Suppressor macrophage treated with lipopolysaccharide for 1 hour (primary cell): ENCODE measurements at regions not wholly inside any gene's neighbourhood (a gene's known extent, or its start where the extent isn't known, plus 50 kb on each side); places are given as distances from the start of the nearest gene placed in this dataset.
"Not testable (repeated sequence)": the region's sequence is repeated elsewhere in the genome, so short reads cannot be mapped to it uniquely, and the experiment has no call there.

Experiments used
- DNase-seq, 3 donors: peaks; one replicate each; pipeline ENCODE4 v3.0.0-alpha.2; 2020 to 2022

- DNase-seq = not testable (repeated sequence)
Observed at GRCh38 chrX:40951407-40951806, 133.8 kb upstream of the USP9X start.

GRCh38 chrX:40952855-40953254 lies 132.4 kb upstream of the USP9X start:
- DNase-seq = peak; percentile 43 to 78 (median 44)

- peak in 1 of 3 donors; percentile 34 for DNase-seq
Observed at GRCh38 chrX:40953369-40953768, 131.9 kb upstream of the USP9X start.

GRCh38 chrX:40960041-40960440 lies 125.2 kb upstream of the USP9X start:
- DNase-seq = no peak

- no peak for DNase-seq
Observed at GRCh38 chrX:40962793-40963407, 122.3 kb upstream of the USP9X start.

- DNase-seq = no peak
Observed at GRCh38 chrX:40964008-40964407, 121.2 kb upstream of the USP9X start.

- DNase-seq = peak in 2 of 3 donors; percentile 44 to 48
Observed at GRCh38 chrX:40964633-40965586, 120.3 kb upstream of the USP9X start.

GRCh38 chrX:40966213-40966820 lies 118.9 kb upstream of the USP9X start:
- no peak for DNase-seq

GRCh38 chrX:40968180-40968579 lies 117.1 kb upstream of the USP9X start:
- peak in 2 of 3 donors; percentile 18 to 19 for DNase-seq

GRCh38 chrX:40971736-40972135 lies 113.5 kb upstream of the USP9X start:
- DNase-seq = no peak

GRCh38 chrX:40973619-40974018 lies 111.6 kb upstream of the USP9X start:
- no peak for DNase-seq

- no peak for DNase-seq
Observed at GRCh38 chrX:40975951-40976350, 109.3 kb upstream of the USP9X start.

- no peak for DNase-seq
Observed at GRCh38 chrX:40976981-40977380, 108.3 kb upstream of the USP9X start.

- DNase-seq = no peak
Observed at GRCh38 chrX:40984962-40985361, 100.3 kb upstream of the USP9X start.

GRCh38 chrX:40987413-40987812 lies 97.8 kb upstream of the USP9X start:
- no peak for DNase-seq

- DNase-seq = no peak
Observed at GRCh38 chrX:40988100-40988499, 97.1 kb upstream of the USP9X start.

- DNase-seq = not testable (repeated sequence)
Observed at GRCh38 chrX:40993395-40993794, 91.8 kb upstream of the USP9X start.

- DNase-seq = peak; percentile 75 to 88 (median 82)
Observed at GRCh38 chrX:40996886-40997530, 88.2 kb upstream of the USP9X start.

GRCh38 chrX:40998123-40998522 lies 87.1 kb upstream of the USP9X start:
- DNase-seq = no peak

GRCh38 chrX:41001327-41001726 lies 83.9 kb upstream of the USP9X start:
- no peak for DNase-seq

GRCh38 chrX:41002026-41002425 lies 83.2 kb upstream of the USP9X start:
- DNase-seq = no peak

GRCh38 chrX:41003506-41004270 lies 81.6 kb upstream of the USP9X start:
- DNase-seq = no peak
